Activated CD4-positive, alpha-beta T cell treated with anti-CD3 and anti-CD28 coated beads, Interleukin-2, amount 50 U/mL, for 48 hours (primary cell): ENCODE measurements at regions not wholly inside any gene's neighbourhood (a gene's known extent, or its start where the extent isn't known, plus 50 kb on each side); places are given as distances from the start of the nearest gene placed in this dataset.
"Not testable (repeated sequence)": the region's sequence is repeated elsewhere in the genome, so short reads cannot be mapped to it uniquely, and the experiment has no call there.

Experiments used
- DNase-seq, 2 experiments: peaks; one replicate each; pipeline ENCODE4 v3.0.0-alpha.2; 2020

DNA sequence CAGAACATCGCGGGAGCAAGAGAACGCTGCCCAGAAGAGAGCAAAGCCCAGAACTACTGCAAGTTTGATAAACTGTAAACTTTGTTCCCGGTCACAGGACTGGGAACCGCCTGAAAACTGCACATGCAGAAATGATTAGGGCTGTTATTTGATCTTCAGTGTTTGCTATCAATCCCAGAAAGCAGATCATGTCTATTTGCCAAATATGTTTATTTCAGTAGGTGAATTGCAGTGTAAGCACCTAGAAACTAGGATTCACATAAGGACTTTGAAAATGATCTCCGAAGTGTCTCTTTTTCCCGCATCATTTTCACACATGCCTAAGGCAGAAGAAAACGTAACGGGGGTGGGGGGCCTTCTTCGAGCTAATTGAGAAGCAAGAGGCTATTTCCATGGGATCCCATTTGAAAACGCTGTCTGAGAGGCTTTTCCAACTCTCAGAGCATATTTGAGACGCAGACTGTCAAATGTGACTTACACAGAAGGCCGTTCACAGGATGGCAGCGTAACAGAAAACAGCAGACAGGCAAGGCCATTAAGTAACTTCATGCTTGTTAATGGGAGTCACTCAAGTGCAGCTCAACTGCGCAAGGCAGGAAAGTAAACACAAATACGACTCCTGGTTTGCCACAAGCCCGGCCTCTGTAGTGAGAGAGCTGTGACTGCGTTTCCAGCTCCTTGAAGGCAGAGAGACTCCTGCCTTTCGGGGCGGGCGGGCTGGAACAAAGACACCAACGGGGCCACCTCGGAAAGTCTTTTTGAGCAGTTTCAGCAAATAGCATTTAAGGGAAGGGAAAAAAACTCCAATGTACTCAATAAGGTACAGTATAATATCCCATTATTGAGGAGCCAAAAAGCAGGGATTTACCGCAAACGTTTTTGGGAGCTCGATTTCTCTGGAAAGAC lies 144.7 kb upstream of the ZNF217 start:
- DNase-seq: no peak

DNA sequence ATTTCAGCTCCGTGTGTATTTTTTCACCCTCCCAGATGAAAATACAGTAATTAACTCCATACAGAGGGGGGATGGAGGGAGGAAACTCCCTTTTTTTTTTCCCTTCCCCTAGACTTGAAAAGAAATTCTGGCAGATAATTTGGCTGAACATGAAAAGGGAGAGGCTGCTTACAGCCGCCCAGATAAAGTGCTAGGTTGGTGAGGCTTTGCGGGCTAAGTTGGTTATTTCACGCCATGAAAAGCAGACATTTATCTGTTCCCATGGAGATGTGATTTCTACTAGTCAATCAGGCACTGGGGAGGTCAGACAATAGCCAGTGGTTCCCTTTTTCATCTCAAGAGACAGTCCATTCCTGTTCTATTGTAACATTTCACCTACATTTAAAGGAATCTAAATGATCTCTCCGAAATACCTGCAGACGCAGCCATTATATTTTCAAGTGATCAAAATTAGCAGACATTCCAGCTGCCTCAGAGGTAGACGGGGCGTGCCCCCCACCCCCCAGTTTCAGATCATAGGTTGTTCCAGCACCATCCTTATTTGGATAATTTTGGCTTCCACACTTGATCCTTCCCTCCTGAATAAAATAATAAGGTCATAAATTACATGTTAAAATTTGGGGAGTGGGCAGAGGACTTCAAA lies 143.9 kb upstream of the ZNF217 start:
- DNase-seq: no peak

DNA sequence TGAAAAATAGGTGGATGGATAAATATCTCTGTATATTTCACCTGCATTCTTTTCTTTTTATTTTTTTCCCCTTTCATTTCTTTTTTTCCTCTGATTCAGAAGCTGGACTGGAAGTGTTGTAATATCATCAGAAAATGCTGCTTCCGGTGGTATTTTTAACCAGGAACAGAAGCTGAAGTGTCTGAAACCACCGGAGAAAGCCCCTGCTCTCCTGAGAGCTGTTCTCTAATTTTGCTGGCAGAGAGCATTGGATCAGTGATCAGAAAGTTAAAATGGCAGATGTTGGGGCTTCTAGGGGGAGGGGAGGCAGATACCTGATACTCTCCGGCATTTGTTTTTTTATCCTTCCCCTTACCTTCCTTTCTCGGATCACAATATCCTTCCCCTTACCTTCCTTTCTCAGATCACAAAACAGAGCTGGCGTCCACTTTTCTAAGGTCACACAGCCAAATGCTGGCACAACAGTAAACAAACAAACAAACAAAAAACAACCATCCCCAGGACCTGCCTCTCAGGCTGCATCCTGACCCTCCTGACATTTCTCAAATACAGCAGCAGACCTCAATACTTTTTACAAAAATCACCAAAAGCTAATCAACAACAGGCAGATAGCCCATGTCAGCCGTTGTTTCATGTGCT lies 143.2 kb upstream of the ZNF217 start:
- DNase-seq: no peak

DNA sequence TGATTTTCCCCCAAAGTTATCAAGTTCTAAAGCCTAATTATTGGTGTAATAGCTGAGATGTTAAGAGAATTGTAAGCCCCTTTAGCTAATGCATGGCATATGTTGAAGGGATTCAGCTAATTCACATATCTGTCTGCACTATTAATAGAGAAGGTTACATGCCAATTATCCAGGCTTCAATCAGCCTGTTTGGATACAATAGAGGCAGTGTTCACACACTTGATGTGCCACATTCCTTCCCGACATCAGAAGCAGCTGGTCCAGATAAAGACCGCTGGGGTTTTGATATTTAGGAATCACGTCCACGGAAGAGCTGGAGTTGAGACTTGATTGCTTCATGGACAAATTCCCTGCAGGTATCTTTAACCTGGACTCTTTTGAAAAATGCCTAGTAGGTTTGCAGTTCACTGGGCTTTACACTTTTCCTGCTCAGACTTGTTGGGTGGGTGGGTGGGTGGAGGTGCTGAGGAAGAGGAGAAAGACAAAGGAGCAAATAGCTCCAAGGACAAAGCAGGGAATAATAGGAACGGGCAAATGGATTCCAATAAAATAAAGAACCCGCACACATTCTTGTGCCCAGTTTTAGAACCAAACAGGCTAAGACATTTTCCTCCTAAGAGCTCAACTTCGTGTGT lies 142.6 kb upstream of the ZNF217 start:
- DNase-seq: no peak

DNA sequence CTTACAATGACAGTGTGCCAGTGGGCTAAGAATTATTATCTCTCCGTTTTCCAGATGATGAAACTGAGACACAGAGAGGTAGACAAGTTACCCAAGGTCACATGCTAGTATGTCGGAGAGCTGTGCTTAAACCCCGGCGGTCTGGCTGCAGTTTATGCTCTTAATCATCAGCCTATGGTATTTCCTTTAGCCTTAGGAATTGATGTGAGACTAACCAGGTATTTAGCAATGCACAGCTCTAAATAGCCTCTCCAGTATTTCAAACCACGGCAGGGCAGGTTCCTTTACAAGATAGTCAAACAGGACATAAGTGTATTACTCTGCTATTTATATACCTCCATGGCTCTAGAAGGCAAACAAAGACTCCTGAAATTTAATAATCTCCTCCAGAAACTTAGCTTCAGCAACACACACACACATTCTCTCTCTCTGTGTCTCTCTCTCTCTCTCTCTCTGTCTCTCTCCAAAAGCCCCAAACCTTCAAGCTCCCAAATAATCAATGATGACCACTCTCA lies 142.0 kb upstream of the ZNF217 start:
- DNase-seq: no peak

DNA sequence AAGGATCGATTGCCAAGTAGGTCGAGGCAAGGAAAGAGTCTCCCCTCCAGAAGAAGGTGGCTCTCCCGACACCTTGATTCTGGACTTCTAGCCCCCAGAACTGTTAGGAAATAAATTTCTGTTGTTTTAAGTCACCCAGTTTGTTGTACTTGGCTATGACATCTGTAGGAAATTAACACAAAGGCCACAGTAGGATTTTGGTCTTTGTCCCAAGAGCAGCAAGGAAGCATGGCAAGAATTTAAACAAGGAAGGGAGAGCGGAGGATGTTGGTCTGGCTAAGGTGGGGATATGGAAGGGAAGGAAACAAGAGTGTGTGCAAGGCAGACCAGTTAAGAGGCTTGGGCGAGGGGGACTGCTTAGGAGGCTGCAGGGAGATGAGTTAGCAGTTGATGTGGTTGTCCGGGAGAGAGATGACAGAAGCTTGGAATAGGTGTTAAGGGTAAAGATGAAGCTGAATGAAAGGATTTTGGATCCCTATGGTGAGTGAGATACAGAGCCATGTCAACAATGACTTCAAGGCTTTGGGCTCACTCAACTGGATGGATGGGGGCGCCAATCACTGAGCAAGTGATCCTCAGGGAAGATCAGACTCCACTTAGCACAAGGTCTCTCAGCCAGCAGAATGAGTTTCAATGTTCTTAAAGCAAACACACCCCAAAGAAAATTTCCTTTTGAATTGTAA lies 140.5 kb upstream of the ZNF217 start:
- DNase-seq: no peak

DNA sequence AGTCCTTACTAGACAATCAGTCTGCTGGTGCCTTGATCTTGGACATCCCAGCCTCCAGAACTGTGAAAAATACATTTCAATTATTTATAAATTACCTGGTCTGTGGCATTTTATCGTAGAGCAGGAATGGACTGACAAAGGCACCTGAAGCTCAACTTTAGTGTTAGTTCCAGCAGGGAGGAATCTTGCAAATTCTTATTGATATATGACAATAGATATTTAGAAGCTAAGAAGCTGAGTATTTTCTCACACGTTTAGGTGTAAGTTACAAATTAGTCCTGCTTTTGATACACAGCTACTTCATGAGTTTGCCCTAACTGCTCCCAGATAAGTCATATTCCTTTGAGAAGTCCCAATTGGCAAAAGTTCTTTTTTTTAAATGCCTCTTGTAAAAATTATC lies 138.0 kb upstream of the ZNF217 start:
- no peak for DNase-seq

DNA sequence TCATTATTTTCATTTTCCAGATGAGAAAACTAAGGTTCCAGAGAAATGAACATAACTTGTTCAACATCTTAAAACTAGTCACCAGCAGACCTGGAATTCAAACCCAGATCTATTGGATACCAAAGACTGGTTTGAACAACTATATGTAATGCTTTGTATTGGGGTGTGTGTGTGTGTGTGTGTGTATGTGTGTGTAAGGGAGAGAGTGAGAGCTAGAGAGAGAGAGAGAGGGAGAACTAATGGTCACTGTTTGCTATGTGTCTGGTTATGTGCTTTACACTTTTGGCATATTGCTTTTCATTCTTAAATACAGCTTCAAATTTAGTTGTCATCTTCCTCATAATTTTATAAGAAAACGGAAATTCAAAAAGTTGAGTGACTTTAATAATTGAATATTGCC lies 134.7 kb upstream of the ZNF217 start:
- DNase-seq: no peak

DNA sequence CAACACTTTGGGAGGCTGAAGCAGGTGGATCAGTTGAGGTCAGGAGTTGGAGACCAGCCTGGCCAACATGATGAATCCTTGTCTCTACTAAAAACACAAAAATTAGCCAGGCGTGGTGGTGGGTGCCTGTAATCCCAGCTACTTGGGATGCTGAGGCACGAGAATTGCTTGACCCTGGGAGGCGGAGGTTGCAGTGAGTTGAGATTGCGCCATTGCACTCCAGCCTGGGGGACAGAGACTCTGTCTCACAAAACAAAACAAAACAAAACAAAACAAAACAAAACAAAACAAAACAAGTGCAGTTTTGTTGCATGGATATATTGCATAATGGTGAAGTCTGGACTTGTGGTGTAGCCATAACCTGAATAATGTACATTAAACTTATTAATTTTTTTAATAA lies 133.6 kb upstream of the ZNF217 start:
- not testable (repeated sequence) for DNase-seq

DNA sequence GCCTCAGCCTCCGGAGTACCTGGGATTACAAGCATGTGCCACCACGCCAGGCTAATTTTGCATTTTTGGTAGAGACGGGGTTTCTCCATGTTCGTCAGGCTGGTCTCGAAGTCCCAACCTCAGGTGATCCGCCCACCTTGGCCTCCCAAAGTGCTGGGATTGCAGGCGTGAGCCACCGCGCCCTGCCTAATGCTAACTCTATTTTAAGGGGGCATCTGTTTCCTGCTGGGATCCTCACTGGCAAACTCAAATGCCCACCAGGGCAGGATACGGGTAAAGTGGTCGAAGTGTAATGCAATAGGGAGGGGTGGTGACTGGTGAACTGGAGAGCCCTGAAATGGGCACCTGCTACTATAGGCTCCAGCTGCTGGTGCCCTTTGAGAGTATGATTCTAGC lies 131.9 kb upstream of the ZNF217 start:
- no peak for DNase-seq

DNA sequence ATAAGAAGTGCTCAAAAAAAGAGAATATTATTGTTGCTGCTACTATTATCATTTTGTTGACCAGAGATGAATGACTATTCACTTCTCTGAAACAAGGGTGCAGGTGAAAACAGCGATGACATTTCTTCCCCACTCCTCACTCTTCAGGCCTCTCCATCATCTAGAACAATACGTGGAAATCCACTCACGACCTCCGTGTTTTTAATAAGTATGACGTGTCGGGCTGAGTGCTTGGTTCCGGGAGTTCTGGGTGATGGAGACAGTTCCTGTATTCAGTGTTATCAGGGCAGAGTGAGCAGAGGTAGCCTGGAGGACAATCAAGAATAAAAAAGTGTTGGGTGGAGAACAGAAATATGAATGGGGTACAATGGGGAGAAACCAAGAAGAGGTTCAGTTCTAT lies 130.0 kb upstream of the ZNF217 start:
- DNase-seq: no peak

DNA sequence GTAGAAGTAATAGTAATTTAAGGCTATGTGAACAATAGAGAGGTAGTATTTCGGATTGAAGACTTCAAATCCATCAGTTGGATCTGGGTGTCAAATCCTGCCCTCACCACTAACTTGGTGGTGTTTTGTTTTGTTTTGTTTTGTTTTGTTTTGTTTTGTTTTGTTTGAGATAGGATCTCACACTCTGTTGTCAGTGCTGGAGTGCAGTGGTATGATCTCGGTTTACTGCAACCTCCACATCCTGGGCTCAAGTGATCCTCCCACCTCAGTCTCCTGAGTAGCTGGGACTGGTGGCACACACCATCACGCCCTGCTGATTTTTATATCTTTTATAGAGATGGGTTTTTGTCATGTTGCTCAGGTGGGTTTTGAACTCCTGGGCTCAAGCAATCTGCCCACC lies 129.4 kb upstream of the ZNF217 start:
- DNase-seq: no peak

DNA sequence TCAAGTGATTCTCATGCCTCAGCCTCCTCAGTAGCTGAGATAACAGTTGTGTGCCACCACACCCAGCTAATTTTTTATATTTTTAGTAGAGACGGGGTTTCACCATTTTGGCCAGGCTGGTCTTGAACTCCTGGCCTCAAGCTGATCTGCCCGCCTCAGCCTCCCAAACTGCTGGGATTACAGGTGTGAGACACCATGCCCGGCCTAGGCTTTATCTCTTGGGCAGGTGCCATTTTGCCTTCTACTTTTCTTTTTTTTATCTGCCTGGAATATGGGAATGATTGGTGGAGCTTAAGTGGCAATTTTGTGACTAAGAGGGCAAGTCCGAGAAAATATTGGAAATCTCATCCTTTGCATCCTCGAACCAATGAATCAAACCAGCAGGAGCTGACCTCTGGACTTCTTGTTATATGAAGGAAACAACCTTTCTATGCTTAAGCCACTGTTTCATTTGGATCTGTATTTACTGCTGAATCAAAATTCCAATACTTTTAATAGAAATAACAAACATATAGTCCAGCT lies 128.9 kb upstream of the ZNF217 start:
- no peak for DNase-seq

DNA sequence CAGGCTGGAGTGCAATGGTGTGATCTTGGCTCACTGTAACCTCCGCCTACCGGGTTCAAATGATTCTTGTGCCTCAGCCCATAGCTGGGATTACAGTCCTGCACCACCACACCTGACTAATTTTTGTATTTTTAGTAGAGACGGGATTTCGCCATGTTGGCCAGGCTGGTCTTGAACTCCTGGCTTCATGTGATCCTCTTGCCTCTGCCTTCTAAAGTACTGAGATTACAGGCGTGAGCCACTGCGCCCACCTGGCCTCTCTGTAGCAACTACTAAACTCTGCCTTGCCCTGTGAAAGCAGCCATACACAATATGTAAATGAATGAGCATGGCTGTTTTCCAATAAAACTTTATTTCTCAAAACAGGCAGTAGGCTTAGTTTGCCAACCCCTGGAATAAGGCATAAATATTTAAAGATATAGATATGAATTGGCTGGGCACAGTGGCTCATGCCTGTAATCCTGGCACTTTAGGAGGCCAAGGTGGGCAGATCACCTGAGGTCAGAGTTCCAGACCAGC lies 127.9 kb upstream of the ZNF217 start:
- not testable (repeated sequence) for DNase-seq

DNA sequence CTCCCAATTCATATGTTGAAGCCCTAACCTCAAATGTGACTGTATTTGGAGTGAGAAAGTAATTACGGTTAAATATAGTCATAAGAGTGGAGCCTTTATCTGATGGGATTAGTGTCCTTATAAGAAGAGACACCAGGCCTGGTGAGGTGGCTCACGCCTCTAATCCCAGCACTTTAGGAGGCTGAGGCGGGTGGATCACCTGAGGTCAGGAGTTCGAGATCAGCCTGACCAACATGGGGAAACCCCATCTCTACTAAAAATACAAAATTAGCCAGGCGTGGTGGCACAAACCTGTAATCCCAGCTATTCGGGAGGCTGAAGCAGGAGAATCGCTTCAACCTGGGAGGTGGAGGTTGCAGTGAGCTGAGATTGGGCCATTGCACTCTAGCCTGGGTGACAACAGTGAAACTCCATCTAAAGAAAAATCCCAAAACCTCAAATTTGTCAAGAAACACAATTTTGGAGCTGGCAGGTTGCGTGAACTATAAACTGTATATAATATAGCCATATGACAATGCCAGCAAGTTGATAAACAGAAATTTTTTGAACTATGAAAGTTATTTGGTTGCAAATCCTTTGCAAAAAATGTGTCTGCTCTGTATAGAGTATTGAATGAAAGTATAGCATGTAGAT lies 125.6 kb upstream of the ZNF217 start:
- DNase-seq: not testable (repeated sequence)

DNA sequence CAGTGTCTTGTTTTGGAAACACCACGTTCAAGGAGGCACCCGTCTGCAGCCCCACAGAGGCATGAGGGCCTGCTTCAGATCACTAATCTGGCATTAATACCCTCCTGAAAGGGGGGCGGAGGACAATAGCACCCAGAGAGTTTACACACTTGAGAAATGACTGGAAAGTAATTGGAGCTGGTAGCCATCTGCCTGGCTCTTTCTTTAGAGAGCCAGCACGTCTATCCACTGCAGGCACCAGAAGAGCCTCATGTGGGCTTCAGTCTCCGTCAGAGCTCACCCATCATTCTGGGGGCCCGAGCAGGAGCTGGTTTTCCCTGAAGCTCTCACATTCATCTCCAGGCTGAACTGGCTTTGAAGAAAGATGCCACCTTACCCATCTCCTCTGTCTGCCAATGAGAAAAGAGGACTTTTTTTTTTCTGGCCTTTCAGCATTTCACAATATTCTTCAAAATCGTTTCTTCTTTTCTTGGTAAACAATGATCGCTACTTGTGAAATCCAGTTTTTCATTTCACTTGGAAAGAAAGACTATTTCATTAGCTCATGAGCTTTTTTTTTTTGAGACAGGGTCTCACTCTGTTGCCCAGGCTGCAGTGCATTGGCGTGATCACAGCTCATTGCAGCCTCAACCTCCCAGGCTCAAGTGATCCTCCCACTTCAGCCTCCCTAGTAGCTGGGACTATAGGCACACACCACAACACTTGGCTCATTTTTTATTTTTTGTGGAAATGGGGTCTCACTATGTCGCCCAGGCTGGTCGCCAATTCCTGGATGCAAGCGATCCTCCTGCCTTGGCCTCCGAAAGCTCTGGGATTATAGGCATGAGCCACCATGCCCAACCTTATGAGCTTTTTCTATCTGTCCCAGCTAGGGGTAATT lies 124.7 kb upstream of the ZNF217 start:
- no peak for DNase-seq

DNA sequence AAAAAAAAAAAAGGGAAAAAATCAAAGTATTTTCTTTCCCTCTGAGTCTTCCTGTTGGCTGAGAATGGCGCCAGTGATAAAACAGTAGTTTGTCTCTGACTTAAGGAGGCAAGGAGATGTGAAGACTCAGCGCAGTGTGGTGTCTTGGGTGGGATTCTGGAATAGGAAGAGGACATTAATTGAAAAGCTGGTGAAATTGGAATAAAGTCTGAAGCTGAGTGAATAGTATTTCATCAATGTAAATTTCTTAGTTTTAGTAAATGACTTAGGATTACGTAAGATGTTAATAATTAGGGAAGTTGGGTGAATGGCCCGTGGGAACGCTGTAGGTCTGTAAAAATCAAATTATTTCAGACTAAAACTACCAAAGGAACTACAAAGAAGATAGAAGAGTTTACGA lies 122.8 kb upstream of the ZNF217 start:
- DNase-seq: no peak

DNA sequence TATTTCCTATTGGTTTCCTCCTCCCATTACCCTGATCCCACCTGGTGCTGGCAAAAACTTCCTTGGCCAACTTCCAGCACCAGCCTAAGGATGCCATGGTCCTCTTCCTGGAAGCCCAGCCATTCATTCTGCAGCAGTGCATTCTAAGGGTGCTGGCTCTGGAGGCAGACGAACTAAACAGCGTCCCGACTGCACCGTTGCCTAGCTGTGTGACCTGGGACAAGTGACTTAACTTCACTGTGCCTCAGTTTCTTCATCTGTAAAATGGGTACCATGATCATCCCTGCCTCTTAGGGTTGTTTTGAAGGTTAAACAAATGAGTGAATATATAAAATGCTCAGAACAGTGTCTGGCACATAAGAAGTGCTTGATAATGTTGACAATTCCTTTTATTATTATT lies 120.9 kb upstream of the ZNF217 start:
- DNase-seq: no peak

DNA sequence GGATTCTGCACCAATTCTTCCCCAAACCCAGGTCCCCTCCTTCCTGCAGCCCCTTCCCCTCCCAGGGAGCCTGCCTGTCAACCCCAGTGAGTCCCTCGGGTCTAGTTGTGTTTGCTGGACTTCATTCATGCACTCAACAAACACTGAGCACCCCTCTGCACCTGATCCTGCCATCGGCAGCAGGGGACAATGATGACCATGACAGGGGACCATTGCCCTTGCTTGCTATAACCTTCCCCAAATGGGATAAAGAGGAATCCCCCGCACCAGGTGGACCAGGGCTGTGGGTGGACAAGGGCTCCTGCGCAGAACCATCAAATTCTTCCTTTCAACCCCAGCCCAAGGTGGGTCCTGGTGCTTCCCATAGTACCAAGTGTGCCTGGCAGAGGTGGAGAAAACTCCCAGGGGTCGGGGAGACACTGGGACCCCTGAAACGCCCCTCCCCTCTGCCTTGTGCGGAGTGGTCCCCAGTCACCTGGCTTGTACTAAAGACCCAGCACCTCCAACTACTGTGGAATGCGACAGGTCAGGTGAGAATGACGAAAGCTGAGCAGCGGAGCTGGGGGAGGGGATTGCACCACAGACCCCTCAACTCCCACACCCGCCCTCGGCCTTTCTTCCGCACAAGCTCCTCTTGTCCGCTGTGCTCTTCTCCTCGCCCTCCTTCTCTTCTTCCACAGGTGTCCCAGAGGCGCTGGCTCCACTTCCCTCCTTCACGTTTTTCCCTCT lies 119.9 kb upstream of the ZNF217 start:
- DNase-seq: no peak
